H1 (cell line): ENCODE measurements at regions not wholly inside any gene's neighbourhood (a gene's known extent, or its start where the extent isn't known, plus 50 kb on each side); places are given as distances from the start of the nearest gene placed in this dataset.

Source experiments
- CTCF ChIA-PET: fragments of 300-600 bp; sonication (Branson Sonifier 250); formaldehyde crosslinking; loops from one replicate; lab custom pipeline; 2021; ENCODE audit not compliant: partially characterized antibody; lab: Charles Lee
- POLR2A ChIA-PET: fragments of 300-600 bp; sonication (Branson Sonifier 250); formaldehyde crosslinking; loops from one replicate; lab custom pipeline; 2021; ENCODE audit warnings: inconsistent platforms; ENCODE audit not compliant: partially characterized antibody; lab: Charles Lee
- DNase-seq, 2 experiments: peaks; one replicate each; pipeline versions ENCODE4 v3.0.0 to v3.0.0-alpha.2; 2010 to 2022; ENCODE audit warnings: low spot score in 2 of 2, low read depth in 1 of 2, mixed read lengths in 1 of 2
- FAIRE-seq: peaks from 2 replicates; lab custom pipeline; 2011; peaks lifted over from hg19 to GRCh38; lab: Jason Lieb, UNC
- H2AFZ ChIP-seq: 2 replicates; pipeline ENCODE4 v1.8.1; 2012; ENCODE audit warnings: low read length, inconsistent platforms
- H2AK5ac ChIP-seq: 2 replicates; pipeline ENCODE4 v1.6.1; 2013; ENCODE audit warnings: low read depth, low read length
- H2BK120ac ChIP-seq: replicated peaks from 2 replicates; pipeline ENCODE3; 2013; ENCODE audit warnings: low read depth, low read length, inconsistent platforms
- H2BK12ac ChIP-seq: 2 replicates; pipeline ENCODE4 v1.6.1; 2013; ENCODE audit warnings: low read depth, low read length
- H2BK15ac ChIP-seq: 2 replicates; pipeline ENCODE4 v1.6.1; 2013; ENCODE audit warnings: low read length
- H2BK20ac ChIP-seq: 2 replicates; pipeline ENCODE4 v1.6.1; 2013; ENCODE audit warnings: low read length
- H2BK5ac ChIP-seq: 2 replicates; pipeline ENCODE4 v1.6.1; 2013; ENCODE audit warnings: low read depth, low read length
- H3K14ac ChIP-seq: 2 replicates; pipeline ENCODE4 v1.6.1; 2013; ENCODE audit warnings: inconsistent platforms; ENCODE audit not compliant: insufficient read length
- H3K18ac ChIP-seq: 2 replicates; pipeline ENCODE4 v1.6.1; 2013; ENCODE audit warnings: low read length; ENCODE audit errors: extremely low read depth
- H3K23ac ChIP-seq: 2 replicates; pipeline ENCODE4 v1.6.1; 2013; ENCODE audit warnings: inconsistent platforms; ENCODE audit not compliant: insufficient read length
- H3K23me2 ChIP-seq: 2 replicates; pipeline ENCODE4 v1.6.1; 2013; ENCODE audit warnings: low read depth, low read length
- H3K27ac ChIP-seq: 2 replicates; pipeline ENCODE4 v1.6.1; 2011; ENCODE audit warnings: low read depth, low read length, inconsistent platforms
- H3K27me3 ChIP-seq, 4 experiments: replicated peaks in 1 of 4; 1 replicate in 1 of 4; 2 replicates in 3 of 4; pipeline versions ENCODE4 v1.6.1 to v1.8.1; 2011 to 2013; ENCODE audit warnings: low read length in 3 of 4, mild to moderate bottlenecking in 3 of 4, inconsistent platforms in 2 of 4, mixed read lengths in 2 of 4, moderate library complexity in 1 of 4; ENCODE audit not compliant: control insufficient read depth in 3 of 4, insufficient read depth in 3 of 4; ENCODE audit errors: extremely low read depth in 1 of 4
- H3K36me3 ChIP-seq, 4 experiments: 2 replicates each; pipeline versions ENCODE4 v1.6.1 to v1.8.1; 2011 to 2013; ENCODE audit warnings: mild to moderate bottlenecking in 4 of 4, low read length in 3 of 4, moderate library complexity in 2 of 4, control low read depth in 1 of 4, inconsistent platforms in 1 of 4; ENCODE audit not compliant: insufficient read depth in 4 of 4, control insufficient read depth in 2 of 4
- H3K4ac ChIP-seq: replicated peaks from 2 replicates; pipeline ENCODE3; 2013; ENCODE audit warnings: low read length, low read depth, mixed read lengths, inconsistent platforms; ENCODE audit not compliant: insufficient read length
- H3K4me1 ChIP-seq, 4 experiments: replicated peaks in 1 of 4; 1 replicate in 1 of 4; 2 replicates in 3 of 4; pipeline versions ENCODE4 v1.6.1 to v1.8.1; 2011 to 2013; ENCODE audit warnings: low read length in 3 of 4, inconsistent platforms in 2 of 4, mixed read lengths in 1 of 4; ENCODE audit not compliant: insufficient read depth in 4 of 4, control insufficient read depth in 3 of 4
- H3K4me2 ChIP-seq, 2 experiments: 2 replicates each; pipeline versions ENCODE4 v1.6.1 to v1.8.1; 2011 to 2013; ENCODE audit warnings: low read depth in 2 of 2, low read length in 2 of 2, control low read depth in 1 of 2, inconsistent platforms in 1 of 2, mild to moderate bottlenecking in 1 of 2; ENCODE audit not compliant: insufficient read depth in 1 of 2
- H3K4me3 ChIP-seq, 4 experiments: fragments of 200-600, 300-600 bp in 1 of 4; sonication (generic), shearing (Covaris generic), sonication (Bioruptor Twin) in 1 of 4; 2 replicates each; pipeline versions ENCODE4 v1.5.1 to v1.8.1; 2011 to 2016; ENCODE audit warnings: low read length in 4 of 4, low read depth in 3 of 4, control low read depth in 2 of 4, inconsistent platforms in 2 of 4, mild to moderate bottlenecking in 2 of 4, mixed read lengths in 1 of 4, moderate library complexity in 1 of 4; ENCODE audit not compliant: insufficient read depth in 2 of 4; ENCODE audit errors: extremely low read depth in 1 of 4
- H3K56ac ChIP-seq: replicated peaks from 2 replicates; pipeline ENCODE3; 2013; ENCODE audit warnings: low read depth, mild to moderate bottlenecking, mixed read lengths, low read length, inconsistent platforms; ENCODE audit not compliant: insufficient read length
- H3K79me1 ChIP-seq: 2 replicates; pipeline ENCODE4 v1.6.1; 2013; ENCODE audit warnings: low read depth, low read length, control low read depth
- H3K79me2 ChIP-seq, 2 experiments: 2 replicates each; pipeline versions ENCODE4 v1.6.1 to v1.8.1; 2012 to 2013; ENCODE audit warnings: low read length in 2 of 2, mild to moderate bottlenecking in 2 of 2, inconsistent platforms in 1 of 2; ENCODE audit not compliant: insufficient read depth in 2 of 2, control insufficient read depth in 1 of 2
- H3K9ac ChIP-seq, 4 experiments: replicated peaks in 1 of 4; 1 replicate in 1 of 4; 2 replicates in 3 of 4; pipeline versions ENCODE4 v1.6.1 to v1.8.1; 2011 to 2013; ENCODE audit warnings: low read depth in 3 of 4, low read length in 3 of 4, control low read depth in 2 of 4, mild to moderate bottlenecking in 2 of 4, moderate library complexity in 2 of 4, inconsistent platforms in 1 of 4; ENCODE audit errors: extremely low read depth in 1 of 4
- H3K9me3 ChIP-seq, 2 experiments: 2 replicates each; pipeline versions ENCODE4 v1.6.1 to v1.8.1; 2012 to 2013; ENCODE audit warnings: mild to moderate bottlenecking in 2 of 2, moderate library complexity in 2 of 2, control low read depth in 1 of 2, inconsistent platforms in 1 of 2, low read depth in 1 of 2, low read length in 1 of 2, mixed read lengths in 1 of 2; ENCODE audit not compliant: insufficient read depth in 2 of 2
- H4K20me1 ChIP-seq, 2 experiments: replicated peaks in 1 of 2; 2 replicates each; pipeline versions ENCODE3 to v1.8.1; 2011 to 2013; ENCODE audit warnings: inconsistent platforms in 2 of 2, low read length in 2 of 2, mild to moderate bottlenecking in 1 of 2; ENCODE audit not compliant: insufficient read depth in 2 of 2, control insufficient read depth in 1 of 2
- H4K5ac ChIP-seq: 2 replicates; pipeline ENCODE4 v1.6.1; 2013; ENCODE audit warnings: low read length, low read depth, mixed read lengths, inconsistent platforms; ENCODE audit not compliant: insufficient read length
- H4K8ac ChIP-seq: 2 replicates; pipeline ENCODE4 v1.8.0; 2013; ENCODE audit warnings: mild to moderate bottlenecking, moderate library complexity, low read length, inconsistent platforms; ENCODE audit not compliant: insufficient read depth; ENCODE audit errors: extremely low read depth
- H4K91ac ChIP-seq: replicated peaks from 2 replicates; pipeline ENCODE3; 2013; ENCODE audit warnings: low read length, mixed read lengths, inconsistent platforms; ENCODE audit not compliant: insufficient read length
- SIRT6 ChIP-seq: IDR thresholded peaks from one replicate; pipeline ENCODE4 v1.7.1; 2012; ENCODE audit warnings: low read length, inconsistent platforms
- WGBS, 2 experiments: shearing (Covaris generic) in 1 of 2; methylation state at CpG; one replicate each; pipeline versions ENCODE4 v1.1.6 to v1.1.7; 2013 to 2015; ENCODE audit warnings: low lambda C conversion rate in 2 of 2, mixed read lengths in 2 of 2, inconsistent platforms in 1 of 2, low coverage in 1 of 2, missing lambda C conversion rate in 1 of 2; ENCODE audit not compliant: insufficient replicate concordance in 2 of 2, insufficient coverage in 1 of 2, insufficient read length in 1 of 2; ENCODE audit errors: extremely low coverage in 1 of 2, missing lambda C conversion rate in 1 of 2; 5-methylcytosine and 5-hydroxymethylcytosine counted together

DNA sequence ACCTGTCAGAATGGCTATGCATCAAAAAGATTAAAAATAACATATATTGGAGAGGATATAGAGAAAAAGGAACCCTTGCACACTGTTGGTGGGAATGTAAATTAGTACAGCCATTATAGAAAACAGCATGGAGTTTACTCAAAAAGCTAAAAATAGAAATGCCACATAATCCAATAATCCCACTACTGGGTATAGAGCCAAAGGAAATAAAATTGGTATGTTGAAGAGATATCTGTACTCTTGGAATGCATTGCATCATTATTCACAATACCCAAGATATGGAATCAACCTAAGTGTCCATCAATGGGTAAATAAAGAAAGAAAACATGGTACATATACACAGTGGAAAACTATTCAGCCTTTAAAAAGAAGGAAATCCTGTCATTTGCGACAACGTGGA lies 77.2 kb downstream of the C1D start:
- Histone ChIP-seq H3K4me3 (no peak overlapping the region), H4K91ac (no peak overlapping the region), H3K18ac (no peak overlapping the region), H2AFZ (no peak overlapping the region), H3K23ac (no peak overlapping the region), H3K9ac (no peak overlapping the region), H2BK15ac (no peak overlapping the region), H3K27ac (no peak overlapping the region), H4K5ac (no peak overlapping the region), H3K36me3 (no peaks in the 10 kb centered on the region), H2BK20ac (no peak overlapping the region), H4K8ac (no peak overlapping the region), H2BK120ac (no peak overlapping the region), H3K79me2 (no peaks in the 10 kb centered on the region), H3K4ac (no peak overlapping the region), H3K79me1 (no peaks in the 10 kb centered on the region), H3K56ac (no peak overlapping the region), H2BK5ac (no peak overlapping the region), H3K27me3 (no peaks in the 10 kb centered on the region), H2BK12ac (no peak overlapping the region), H2AK5ac (no peak overlapping the region), H3K4me1 (no peaks in the 10 kb centered on the region), H3K4me2 (no peak overlapping the region), H3K14ac (no peak overlapping the region), H3K9me3 (0 out of 4 replicates have a peak, but pooled peaks cover 2 to 5% of the 10 kb centered on the region in 2 experiments), H3K23me2 (no peaks in the 10 kb centered on the region; the same call in 1 of the 2 replicates)
- DNase-seq = no peak
- POLR2A ChIA-PET = no interaction called here
- WGBS, 2 experiments = 86% methylated on average over 2 of the region's 2 CpGs; no CpG with 5 or more reads in 1 of the 2 experiments
- CTCF ChIA-PET = no interaction called here
- FAIRE-seq = no peak
- no peak for TF ChIP-seq SIRT6
- TF ChIP-seq, all 59 proteins: peak for 0
- H4K20me1 ChIP-seq = no peaks in the 10 kb centered on the region
